ENCODE measurements at regions not wholly inside any gene's neighbourhood (a gene's known extent, or its start where the extent isn't known, plus 50 kb on each side); places are given as distances from the start of the nearest gene placed in this dataset.
"Not testable (repeated sequence)": the region's sequence is repeated elsewhere in the genome, so short reads cannot be mapped to it uniquely, and the experiment has no call there.

DNA sequence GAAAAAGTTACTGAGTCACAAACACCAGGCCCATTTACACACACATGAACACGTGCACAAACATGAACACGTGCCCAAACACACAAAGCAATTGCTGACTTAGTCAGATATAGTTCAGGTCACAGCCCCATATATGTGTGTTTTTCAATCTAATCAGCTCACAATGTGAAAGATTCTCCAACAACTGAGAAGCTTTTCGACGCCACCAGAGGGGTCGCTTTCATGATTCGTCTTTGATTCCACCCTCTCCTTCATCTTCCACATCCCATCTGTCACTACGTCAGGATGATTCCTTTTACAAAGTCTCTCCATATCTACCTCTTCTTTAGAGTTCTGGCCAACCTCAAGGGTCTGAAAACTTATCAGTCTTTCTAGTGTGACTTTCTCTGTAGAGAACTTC is 188.7 kb upstream of the LRRC61 start:
- TF ChIP-seq, protein P1, sequence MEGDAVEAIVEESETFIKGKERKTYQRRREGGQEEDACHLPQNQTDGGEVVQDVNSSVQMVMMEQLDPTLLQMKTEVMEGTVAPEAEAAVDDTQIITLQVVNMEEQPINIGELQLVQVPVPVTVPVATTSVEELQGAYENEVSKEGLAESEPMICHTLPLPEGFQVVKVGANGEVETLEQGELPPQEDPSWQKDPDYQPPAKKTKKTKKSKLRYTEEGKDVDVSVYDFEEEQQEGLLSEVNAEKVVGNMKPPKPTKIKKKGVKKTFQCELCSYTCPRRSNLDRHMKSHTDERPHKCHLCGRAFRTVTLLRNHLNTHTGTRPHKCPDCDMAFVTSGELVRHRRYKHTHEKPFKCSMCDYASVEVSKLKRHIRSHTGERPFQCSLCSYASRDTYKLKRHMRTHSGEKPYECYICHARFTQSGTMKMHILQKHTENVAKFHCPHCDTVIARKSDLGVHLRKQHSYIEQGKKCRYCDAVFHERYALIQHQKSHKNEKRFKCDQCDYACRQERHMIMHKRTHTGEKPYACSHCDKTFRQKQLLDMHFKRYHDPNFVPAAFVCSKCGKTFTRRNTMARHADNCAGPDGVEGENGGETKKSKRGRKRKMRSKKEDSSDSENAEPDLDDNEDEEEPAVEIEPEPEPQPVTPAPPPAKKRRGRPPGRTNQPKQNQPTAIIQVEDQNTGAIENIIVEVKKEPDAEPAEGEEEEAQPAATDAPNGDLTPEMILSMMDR (IDR thresholded peaks at IDR 0.05; ENCODE audit: low read length) = not testable (repeated sequence)
- not testable (repeated sequence) for TF ChIP-seq EZH2 (IDR thresholded peaks at IDR 0.05; ENCODE audit: borderline replicate concordance, low read length)
